ENCODE measurements at regions not wholly inside any gene's neighbourhood (a gene's known extent, or its start where the extent isn't known, plus 50 kb on each side); places are given as distances from the start of the nearest gene placed in this dataset.

GRCh38 chr10:108184114-108184513 lies 1019.6 kb upstream of the SORCS1 start:
- TF ChIP-seq CREB1 (IDR thresholded peaks at IDR 0.05; ENCODE audit: low read depth) = no peak
- no peak for TF ChIP-seq ZBTB7A (IDR thresholded peaks at IDR 0.05; ENCODE audit: low read depth)
- no peak for TF ChIP-seq REST (IDR thresholded peaks at IDR 0.05; ENCODE audit: low read depth)
- no peak for TF ChIP-seq USF1 (IDR thresholded peaks at IDR 0.05)
- TF ChIP-seq YY1 (IDR thresholded peaks at IDR 0.05; ENCODE audit: low read depth) = no peak
- no peak for TF ChIP-seq TAF1 (IDR thresholded peaks at IDR 0.05; ENCODE audit: low read depth)
- no peak for TF ChIP-seq MAX (IDR thresholded peaks at IDR 0.05)
- TF ChIP-seq CEBPB (IDR thresholded peaks at IDR 0.05) = no peak
- no peak for TF ChIP-seq TCF12 (IDR thresholded peaks at IDR 0.05; ENCODE audit: low read depth)
- TF ChIP-seq EGR1 (IDR thresholded peaks at IDR 0.05) = no peak
- TF ChIP-seq TEAD4 (IDR thresholded peaks at IDR 0.05) = no peak
- no peak for TF ChIP-seq FOXM1 (IDR thresholded peaks at IDR 0.05; ENCODE audit: borderline replicate concordance, low read depth)

GRCh38 chr10:108180878-108181277 lies 1016.4 kb upstream of the SORCS1 start:
- TF ChIP-seq REST (IDR thresholded peaks at IDR 0.05; ENCODE audit: low read depth) (no peak), EP300 (IDR thresholded peaks at IDR 0.05; ENCODE audit: borderline replicate concordance) (no peak), TAF1 (IDR thresholded peaks at IDR 0.05; ENCODE audit: low read depth) (no peak), FOXM1 (IDR thresholded peaks at IDR 0.05; ENCODE audit: borderline replicate concordance, low read depth) (no peak), TEAD4 (IDR thresholded peaks at IDR 0.05) (no peak), NFIC (IDR thresholded peaks at IDR 0.05) (no peak)

GRCh38 chr10:108169846-108170245 lies 1005.3 kb upstream of the SORCS1 start:
- TF ChIP-seq CREB1 (IDR thresholded peaks at IDR 0.05; ENCODE audit: low read depth) (no peak), TEAD4 (IDR thresholded peaks at IDR 0.05) (no peak), CEBPB (IDR thresholded peaks at IDR 0.05) (no peak), EGR1 (IDR thresholded peaks at IDR 0.05) (no peak)

- TF ChIP-seq MAX (IDR thresholded peaks at IDR 0.05) = no peak
- no peak for TF ChIP-seq RAD21 (IDR thresholded peaks at IDR 0.05; ENCODE audit: low read depth)
- no peak for TF ChIP-seq REST (IDR thresholded peaks at IDR 0.05; ENCODE audit: low read depth)
- TF ChIP-seq EGR1 (IDR thresholded peaks at IDR 0.05) = no peak
- TF ChIP-seq TAF1 (IDR thresholded peaks at IDR 0.05; ENCODE audit: low read depth) = no peak
- TF ChIP-seq EP300 (IDR thresholded peaks at IDR 0.05; ENCODE audit: borderline replicate concordance) = no peak
- no peak for TF ChIP-seq ZBTB7A (IDR thresholded peaks at IDR 0.05; ENCODE audit: low read depth)
- no peak for TF ChIP-seq CEBPB (IDR thresholded peaks at IDR 0.05)
- TF ChIP-seq YY1 (IDR thresholded peaks at IDR 0.05; ENCODE audit: low read depth) = no peak
- TF ChIP-seq FOXM1 (IDR thresholded peaks at IDR 0.05; ENCODE audit: borderline replicate concordance, low read depth) = no peak
- TF ChIP-seq TCF12 (IDR thresholded peaks at IDR 0.05; ENCODE audit: low read depth) = no peak
- TF ChIP-seq NFIC (IDR thresholded peaks at IDR 0.05) = no peak
Observed at GRCh38 chr10:108167766-108168165, 1003.3 kb upstream of the SORCS1 start.

- TF ChIP-seq TEAD4 (IDR thresholded peaks at IDR 0.05) (no peak), EGR1 (IDR thresholded peaks at IDR 0.05) (no peak), CREB1 (IDR thresholded peaks at IDR 0.05; ENCODE audit: low read depth) (no peak), NFIC (IDR thresholded peaks at IDR 0.05) (no peak), USF1 (IDR thresholded peaks at IDR 0.05) (no peak), ZBTB7A (IDR thresholded peaks at IDR 0.05; ENCODE audit: low read depth) (no peak), YY1 (IDR thresholded peaks at IDR 0.05; ENCODE audit: low read depth) (no peak), TCF12 (IDR thresholded peaks at IDR 0.05; ENCODE audit: low read depth) (no peak), CEBPB (IDR thresholded peaks at IDR 0.05) (no peak), RAD21 (IDR thresholded peaks at IDR 0.05; ENCODE audit: low read depth) (no peak), MAX (IDR thresholded peaks at IDR 0.05) (no peak), EP300 (IDR thresholded peaks at IDR 0.05; ENCODE audit: borderline replicate concordance) (no peak), TAF1 (IDR thresholded peaks at IDR 0.05; ENCODE audit: low read depth) (no peak)
Observed at GRCh38 chr10:108166401-108166800, 1001.9 kb upstream of the SORCS1 start.

Measured in Ishikawa (cell line).